GM19023 (cell line): ENCODE measurements at regions not wholly inside any gene's neighbourhood (a gene's known extent, or its start where the extent isn't known, plus 50 kb on each side); places are given as distances from the start of the nearest gene placed in this dataset.

Experiments used
- ATAC-seq: cut with Tn5 transposase; IDR thresholded peaks from one replicate; pipeline ENCODE4 v1.9.1; 2021; ENCODE audit warnings: mild to moderate bottlenecking, moderate library complexity; ENCODE audit not compliant: unreplicated experiment

GRCh38 chr15:93664213-93664956, 567.0 kb upstream of the MCTP2 start:
- no peak for ATAC-seq

- ATAC-seq, result no peak
Measured at GRCh38 chr15:93662162-93662885, 569.0 kb upstream of the MCTP2 start.

DNA sequence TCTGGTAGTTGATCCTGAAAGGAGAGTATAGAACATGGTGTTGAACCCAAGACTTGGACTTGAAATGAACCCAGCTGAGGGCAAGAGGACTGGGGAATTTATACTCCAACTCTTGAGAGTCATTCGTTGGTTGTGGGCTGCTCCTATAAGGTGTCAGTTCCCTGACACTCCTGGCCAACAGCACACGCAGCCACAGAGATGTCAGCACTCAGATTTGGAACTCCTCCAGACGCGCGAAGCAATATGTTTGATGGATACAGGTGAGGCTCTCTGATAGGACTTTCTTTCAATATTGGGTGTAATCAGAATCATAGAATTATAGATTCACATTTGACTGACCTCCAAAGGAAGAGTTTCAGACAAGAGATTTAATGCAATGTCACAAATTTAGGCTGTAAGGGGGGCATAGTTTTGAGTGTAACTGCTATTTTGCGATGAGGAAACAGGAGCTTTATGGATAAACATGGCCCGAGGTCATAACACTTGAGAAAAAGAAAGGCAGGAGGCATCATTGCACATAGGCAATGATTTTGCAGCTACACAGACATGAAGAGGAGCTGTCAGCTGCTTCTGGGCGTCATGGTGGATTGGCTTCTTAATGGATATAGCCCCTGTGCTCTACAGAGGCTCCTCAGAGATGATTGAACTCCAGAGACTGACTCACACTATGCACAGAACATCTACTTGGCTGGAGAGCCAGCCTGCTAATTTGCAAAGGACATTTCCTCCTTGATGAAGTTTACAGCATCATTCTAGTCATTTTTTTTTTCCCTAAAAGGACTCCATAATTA, 569.2 kb upstream of the RGMA start:
- no peak for ATAC-seq

- no peak for ATAC-seq
Measured at GRCh38 chr15:93656041-93656440, 567.0 kb upstream of the RGMA start.

GRCh38 chr15:93649691-93650235, 560.8 kb upstream of the RGMA start:
- no peak for ATAC-seq

DNA sequence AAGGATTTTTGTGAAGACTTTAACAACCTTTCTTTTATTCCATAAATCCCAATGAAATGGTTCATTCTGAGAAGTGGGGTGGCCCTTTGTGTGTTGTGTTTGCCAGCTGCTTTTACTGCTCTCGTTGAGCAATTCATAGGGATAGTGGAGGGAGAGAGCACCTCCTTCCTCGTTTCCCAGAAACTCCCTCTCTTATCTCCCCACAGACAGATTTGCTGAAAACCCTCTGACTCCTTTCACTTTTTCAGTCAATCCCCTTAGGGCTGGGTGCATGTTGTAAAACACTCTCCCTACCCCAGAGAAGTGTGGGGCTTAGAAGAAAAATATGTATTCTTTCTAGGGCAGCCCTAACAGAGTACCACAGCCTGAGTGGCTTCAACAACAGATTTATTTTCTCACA, 557.2 kb upstream of the RGMA start:
- no peak for ATAC-seq

DNA sequence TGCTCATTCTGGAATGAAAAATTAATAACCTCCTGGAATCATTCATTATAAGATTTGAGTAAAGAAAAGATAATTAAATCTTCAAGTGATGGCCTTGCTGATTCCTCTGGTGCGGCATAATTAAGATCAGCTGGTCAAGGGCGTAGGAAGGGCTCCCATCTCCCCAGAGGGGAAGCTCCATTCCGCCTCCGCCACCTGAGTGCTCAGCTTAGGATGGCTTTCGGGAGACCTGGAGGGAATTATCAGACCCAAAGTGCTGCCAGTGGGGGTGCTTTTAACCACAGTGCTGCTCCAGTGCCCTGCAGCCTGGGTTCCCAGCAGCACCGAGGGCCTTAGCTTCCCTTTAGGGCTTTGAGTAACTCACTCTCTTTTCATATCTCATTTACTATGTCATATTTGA, 556.6 kb upstream of the RGMA start:
- no peak for ATAC-seq

DNA sequence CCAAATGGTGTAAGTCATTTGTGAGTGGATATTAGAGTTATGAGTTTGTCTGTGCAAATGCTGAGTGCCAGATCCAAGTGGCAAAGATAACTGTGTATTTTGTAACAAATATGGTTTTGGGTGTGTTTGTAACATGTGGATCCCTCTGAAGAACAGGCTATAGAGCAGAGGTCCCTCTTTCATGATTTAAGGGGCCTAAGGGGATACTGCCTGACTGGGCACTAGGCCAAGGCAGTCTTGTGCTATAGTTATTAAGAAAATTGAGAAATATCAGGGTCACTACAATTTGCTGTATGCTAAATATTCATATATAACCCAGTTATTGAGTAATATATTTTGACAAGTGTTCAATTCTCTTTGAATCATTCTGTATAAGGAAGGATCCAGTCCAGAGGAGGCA, 555.6 kb upstream of the RGMA start:
- no peak for ATAC-seq

- ATAC-seq, result no peak
Measured at GRCh38 chr15:93640411-93640962, 551.5 kb upstream of the RGMA start.

DNA sequence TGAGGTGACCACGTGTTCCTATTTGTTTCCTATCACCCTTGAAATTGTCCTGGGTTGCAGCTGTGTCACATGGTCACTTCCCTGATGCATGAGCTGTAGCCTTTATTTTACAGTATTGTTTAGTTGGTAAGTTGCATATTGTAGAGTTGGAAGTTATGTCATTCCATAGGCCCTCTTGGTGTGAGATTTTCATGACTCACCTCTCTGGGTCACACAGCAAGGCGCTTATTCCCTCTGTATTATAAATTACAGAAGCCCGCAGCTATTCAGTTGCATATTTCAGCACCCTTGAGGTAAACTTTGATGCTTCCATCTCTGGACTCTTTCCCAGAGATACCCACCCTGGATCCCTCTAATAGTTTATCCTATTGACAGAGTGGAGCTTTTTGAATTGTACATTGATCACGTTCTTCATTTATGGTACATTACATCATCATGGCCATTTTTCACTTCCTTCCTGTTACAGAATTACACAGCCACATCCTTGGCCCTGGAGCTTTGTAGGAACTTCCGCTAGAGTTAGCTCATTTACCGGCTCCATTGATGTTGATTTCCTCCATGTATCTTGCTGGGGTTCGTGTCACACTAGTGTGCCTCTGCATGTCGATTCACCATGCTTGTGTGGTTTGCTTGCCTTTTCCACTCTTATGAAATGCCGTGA, 543.1 kb upstream of the RGMA start:
- ATAC-seq, result no peak

GRCh38 chr15:93619597-93619996, 530.6 kb upstream of the RGMA start:
- no peak for ATAC-seq

- no peak for ATAC-seq
Measured at GRCh38 chr15:93617443-93617842, 528.4 kb upstream of the RGMA start.

DNA sequence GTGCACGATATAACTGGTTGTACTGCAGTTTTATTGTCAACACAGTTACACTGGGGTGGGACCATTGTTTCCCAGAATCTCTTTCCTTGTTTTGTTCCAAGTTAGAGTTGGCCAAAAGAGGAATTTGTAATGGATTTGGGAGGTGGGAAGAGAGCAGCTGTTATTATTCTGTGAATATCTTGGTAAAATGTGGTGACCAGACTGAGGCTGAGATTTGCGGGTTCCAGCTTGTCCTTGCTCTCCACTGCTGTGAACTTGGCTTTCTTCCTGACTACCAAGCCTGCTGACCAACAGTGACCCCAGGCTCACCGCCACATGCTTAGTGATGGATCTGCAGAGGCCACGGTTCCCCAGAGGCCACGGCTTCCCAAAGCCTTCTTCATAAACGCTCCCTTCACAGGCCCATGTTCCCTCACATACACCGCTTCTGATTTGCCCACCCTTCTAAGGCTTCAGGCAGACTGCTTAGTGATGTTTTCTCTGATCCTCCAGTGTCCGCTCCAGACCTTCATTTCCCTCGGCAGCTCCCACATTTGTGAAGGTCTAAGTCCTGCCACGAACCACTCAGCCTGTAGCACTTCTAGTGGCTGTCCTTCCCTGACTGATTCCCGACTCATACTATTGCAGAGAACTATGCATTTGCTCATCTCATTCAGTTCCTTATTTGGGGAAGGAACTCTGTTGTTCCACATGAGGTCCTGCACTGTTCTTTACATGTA, 525.5 kb upstream of the RGMA start:
- no peak for ATAC-seq

GRCh38 chr15:93613386-93613785, 524.4 kb upstream of the RGMA start:
- no peak for ATAC-seq

DNA sequence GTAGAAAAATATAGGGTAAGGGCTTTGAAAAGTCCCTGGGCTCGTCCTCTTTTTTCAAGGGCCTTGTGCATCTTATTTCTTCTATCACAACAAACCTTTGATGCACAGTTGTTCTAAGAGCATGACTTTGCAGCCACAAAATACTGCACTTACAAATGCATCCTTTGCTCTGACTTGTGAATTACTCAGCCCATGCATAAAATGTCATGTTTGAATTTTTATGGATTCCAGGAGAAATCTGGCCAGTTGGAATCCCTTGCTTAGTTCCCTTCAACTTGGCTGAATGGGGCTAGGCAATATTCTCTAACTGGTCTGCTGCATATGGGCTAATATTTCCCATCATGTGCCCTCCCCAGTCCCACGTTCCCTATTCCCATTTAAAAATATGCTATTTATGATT, 523.9 kb upstream of the RGMA start:
- no peak for ATAC-seq

GRCh38 chr15:93610944-93611343, 521.9 kb upstream of the RGMA start:
- no peak for ATAC-seq

DNA sequence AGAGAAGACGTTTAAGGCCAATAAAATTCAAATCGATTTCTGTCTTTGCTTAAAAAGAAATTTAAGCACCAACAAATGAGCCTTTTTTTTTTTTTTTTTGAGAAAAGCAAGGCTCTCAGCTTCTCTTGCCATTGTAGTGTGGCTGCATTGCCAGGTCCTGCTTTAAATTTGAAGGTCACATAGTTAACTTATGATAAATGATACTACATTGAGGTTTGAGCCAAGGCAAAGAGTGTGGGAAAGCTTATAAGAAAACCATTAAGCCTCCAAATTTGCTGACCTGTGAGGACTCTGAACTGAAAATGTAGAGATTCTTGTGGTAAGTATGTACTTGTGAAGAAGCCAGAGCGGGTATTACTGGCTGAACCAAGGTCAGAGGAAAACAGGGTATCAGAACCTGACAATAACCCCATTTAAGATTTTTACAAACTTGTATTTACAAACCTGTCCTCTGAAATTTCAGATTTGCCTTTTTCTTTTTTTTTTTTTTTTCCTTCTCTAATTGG, 519.7 kb upstream of the RGMA start:
- no peak for ATAC-seq

DNA sequence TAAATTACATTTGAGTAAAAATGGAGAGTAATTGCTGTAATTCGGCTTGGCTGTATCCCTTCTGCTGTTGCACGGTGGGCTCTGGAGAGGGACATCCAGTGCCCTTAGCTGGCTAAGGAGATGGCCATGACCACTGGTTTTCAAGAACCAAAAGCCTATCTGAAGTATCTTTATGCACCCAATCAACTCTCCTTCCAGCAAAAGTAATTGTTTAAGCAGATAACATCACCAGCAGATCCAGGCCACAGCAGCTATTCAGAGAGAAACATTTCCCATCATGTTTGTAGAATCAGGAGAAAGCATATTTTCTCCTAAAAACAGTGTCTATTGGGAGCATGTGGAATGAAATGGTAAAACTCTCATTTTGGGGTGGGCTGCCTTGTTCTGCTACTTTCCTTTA, 514.5 kb upstream of the RGMA start:
- ATAC-seq, result no peak

DNA sequence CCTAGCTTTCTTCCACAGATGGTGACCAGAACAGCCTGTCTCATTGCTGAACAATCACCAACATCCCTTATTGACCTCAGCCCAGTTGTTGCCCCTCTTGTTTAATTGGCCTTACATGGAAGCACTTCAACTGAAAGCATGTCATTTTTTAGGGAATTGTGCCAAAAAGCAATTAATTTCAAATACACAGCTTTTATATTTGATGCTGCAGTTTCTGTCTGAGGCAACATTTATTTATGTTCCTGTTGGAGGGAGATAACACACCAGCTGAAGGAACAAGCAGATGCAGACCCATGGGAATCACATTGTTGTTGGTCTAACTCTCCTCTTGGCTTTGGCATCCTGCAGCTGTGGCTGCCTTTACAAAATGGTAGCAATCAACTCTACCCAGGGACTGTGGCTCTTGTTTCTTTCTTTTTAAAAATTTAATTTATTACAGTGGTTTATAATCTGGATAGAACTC, 498.1 kb upstream of the RGMA start:
- ATAC-seq, result no peak

- ATAC-seq, result no peak
Measured at GRCh38 chr15:93585012-93585411, 496.0 kb upstream of the RGMA start.
